Hepatocyte (in vitro differentiated cells): ENCODE measurements at regions not wholly inside any gene's neighbourhood (a gene's known extent, or its start where the extent isn't known, plus 50 kb on each side); places are given as distances from the start of the nearest gene placed in this dataset.

ENCODE experiments used
- CTCF ChIP-seq: fragments of 200-600 bp; sonication (generic); IDR thresholded peaks from 2 replicates; pipeline ENCODE4 v1.5.1; 2016; ENCODE audit warnings: antibody characterized with exemption, mild to moderate bottlenecking; ENCODE audit not compliant: poor library complexity
- EZH2 ChIP-seq: fragments of 200-600 bp; sonication (generic); IDR thresholded peaks from 2 replicates; pipeline ENCODE4 v1.6.1; 2016; ENCODE audit warnings: antibody characterized with exemption, mild to moderate bottlenecking, borderline replicate concordance
- EZH2phosphoT487 ChIP-seq: fragments of 200-600 bp; sonication (generic); IDR thresholded peaks from one replicate; pipeline ENCODE4 v1.6.1; 2018; ENCODE audit warnings: antibody characterized with exemption, mild to moderate bottlenecking, low read depth, moderate library complexity; ENCODE audit not compliant: unreplicated experiment, severe bottlenecking

GRCh38 chr2:164103271-164103670, 367.5 kb upstream of the FIGN start:
- no peak for TF ChIP-seq EZH2phosphoT487
- TF ChIP-seq CTCF = no peak
- no peak for TF ChIP-seq EZH2
